ENCODE measurements at regions not wholly inside any gene's neighbourhood (a gene's known extent, or its start where the extent isn't known, plus 50 kb on each side); places are given as distances from the start of the nearest gene placed in this dataset.

DNA sequence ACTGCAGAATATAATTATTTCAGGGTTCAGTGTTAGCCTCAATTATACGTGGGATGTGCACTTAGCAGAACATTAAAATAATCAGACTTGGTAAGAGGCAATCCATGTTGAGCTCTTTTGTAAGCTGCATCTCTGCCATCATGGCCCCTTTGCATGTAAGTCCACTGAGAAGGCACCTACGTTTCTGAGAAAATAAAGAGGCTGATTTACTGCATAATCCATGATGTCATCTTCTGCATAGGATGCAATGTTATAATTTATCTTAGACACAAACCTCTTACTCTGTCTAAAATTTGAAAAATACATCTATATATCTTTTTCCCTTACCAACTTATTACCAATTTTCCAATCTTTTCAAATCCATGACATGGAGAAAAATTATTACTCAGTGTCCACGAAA lies 1294.7 kb downstream of the ZPLD1 start:
- TF ChIP-seq, protein P1, sequence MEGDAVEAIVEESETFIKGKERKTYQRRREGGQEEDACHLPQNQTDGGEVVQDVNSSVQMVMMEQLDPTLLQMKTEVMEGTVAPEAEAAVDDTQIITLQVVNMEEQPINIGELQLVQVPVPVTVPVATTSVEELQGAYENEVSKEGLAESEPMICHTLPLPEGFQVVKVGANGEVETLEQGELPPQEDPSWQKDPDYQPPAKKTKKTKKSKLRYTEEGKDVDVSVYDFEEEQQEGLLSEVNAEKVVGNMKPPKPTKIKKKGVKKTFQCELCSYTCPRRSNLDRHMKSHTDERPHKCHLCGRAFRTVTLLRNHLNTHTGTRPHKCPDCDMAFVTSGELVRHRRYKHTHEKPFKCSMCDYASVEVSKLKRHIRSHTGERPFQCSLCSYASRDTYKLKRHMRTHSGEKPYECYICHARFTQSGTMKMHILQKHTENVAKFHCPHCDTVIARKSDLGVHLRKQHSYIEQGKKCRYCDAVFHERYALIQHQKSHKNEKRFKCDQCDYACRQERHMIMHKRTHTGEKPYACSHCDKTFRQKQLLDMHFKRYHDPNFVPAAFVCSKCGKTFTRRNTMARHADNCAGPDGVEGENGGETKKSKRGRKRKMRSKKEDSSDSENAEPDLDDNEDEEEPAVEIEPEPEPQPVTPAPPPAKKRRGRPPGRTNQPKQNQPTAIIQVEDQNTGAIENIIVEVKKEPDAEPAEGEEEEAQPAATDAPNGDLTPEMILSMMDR (conservative IDR thresholded peaks at IDR 0.05; ENCODE audit: low read depth, low read length): no peak
- DNase-seq (ENCODE audit: low read depth): no peak
- no peak overlapping the region for H3K4me3 ChIP-seq (ENCODE audit: low read depth, low read length)

DNA sequence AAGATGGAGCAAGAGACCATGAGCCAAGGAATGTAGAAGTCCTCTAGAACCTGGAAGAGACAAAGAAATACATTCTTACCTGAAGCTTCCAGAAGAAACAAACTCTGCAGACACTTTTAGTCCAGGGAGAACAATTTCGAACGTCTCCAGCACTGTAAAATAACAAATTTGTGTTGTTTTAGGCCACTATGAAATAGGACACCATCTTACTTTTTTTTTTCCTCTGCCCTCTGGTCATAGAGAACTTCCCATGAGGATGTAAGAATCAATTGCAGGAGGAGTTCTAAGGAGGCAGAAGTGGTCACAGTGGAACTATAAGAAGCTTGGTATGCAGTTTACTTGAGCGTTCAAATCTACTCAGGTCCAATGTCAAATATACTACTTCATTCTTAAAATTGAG lies 1295.9 kb downstream of the ZPLD1 start:
- H3K4me3 ChIP-seq (ENCODE audit: low read depth, low read length): no peak overlapping the region
- DNase-seq (ENCODE audit: low read depth): no peak
- TF ChIP-seq, protein P1 (conservative IDR thresholded peaks at IDR 0.05; ENCODE audit: low read depth, low read length): no peak

DNA sequence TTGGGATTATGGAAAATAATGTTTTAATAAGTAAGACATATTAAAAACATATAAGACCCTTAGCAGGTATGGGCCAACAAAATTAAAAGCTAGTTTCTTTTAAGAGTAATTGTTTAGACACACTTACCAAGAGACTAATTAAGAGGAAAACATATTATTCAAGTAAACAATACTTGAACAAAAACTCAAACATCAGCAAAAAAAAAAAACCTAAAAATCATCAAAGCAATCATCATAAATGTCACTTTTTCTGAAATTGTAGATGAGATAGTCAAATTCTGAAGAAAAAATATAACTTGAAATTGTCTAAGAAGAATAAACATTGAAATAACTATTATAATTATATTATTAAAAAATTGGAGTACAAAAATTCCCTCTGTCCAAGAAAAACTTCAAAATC lies 1318.2 kb downstream of the ZPLD1 start:
- H3K4me3 ChIP-seq (ENCODE audit: low read depth, low read length): no peak overlapping the region
- TF ChIP-seq, protein P1 (conservative IDR thresholded peaks at IDR 0.05; ENCODE audit: low read depth, low read length): no peak
- no peak for DNase-seq (ENCODE audit: low read depth)

DNA sequence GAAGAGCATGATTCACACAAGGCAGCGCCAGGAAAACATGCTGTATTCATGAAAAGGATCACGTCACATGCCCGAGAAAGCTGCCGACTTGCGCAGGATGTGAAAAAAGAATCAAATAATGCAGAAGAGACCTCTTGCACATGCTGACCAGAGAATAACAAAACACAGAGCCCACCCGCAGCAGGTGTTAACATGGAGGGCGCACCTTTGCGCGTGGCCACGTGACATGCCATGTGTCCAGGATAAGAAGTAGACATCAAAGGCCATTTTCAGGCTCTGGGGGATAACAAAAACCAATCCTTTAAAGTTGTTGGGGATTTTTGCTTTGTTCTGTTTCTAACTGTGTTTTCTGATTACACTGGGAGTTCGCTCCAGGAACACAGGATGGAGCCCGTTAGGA lies 1332.8 kb downstream of the ZPLD1 start:
- no peak overlapping the region for H3K4me3 ChIP-seq (ENCODE audit: low read depth, low read length)
- TF ChIP-seq, protein P1 (conservative IDR thresholded peaks at IDR 0.05; ENCODE audit: low read depth, low read length): no peak
- DNase-seq (ENCODE audit: low read depth): no peak

DNA sequence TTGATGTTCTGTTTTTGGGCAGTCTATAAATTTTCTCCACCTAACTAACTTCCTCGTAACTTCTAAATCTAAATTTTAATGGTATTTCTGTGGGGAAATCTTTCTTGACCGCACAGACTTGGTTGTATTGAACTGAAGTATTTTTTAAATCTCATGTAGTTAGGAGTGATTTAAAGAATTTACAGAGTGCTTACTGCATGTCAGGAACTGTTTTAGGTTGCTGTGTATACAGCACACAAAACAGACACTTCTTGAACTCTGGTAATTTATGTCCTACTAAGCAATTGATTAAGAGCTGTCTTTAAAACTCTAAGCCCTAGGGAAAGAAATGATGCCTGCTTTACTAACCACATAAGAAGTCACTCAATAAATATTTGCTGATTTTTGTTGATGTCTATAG lies 1350.2 kb downstream of the ZPLD1 start:
- TF ChIP-seq, protein P1 (conservative IDR thresholded peaks at IDR 0.05; ENCODE audit: low read depth, low read length): no peak
- no peak for DNase-seq (ENCODE audit: low read depth)
- H3K4me3 ChIP-seq (ENCODE audit: low read depth, low read length): no peak overlapping the region

DNA sequence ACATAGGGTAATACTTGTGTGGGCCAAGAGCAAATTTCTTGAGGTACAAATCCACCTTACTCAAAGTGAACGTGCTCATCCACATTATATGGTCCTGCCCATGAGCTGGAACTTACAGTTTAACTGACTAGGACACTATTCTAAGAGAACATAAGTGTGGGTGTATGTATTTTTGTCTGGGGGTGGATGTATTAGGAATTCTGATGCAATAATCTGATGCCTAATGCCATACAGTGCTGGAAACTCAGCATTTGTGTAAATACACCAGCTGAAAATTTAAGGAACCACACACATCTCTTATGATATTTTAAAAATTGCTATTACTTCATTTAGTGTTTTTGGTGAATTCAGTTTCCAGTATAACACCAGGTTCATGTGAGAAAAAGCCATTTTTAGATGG lies 1350.7 kb downstream of the ZPLD1 start:
- TF ChIP-seq, protein P1 (conservative IDR thresholded peaks at IDR 0.05; ENCODE audit: low read depth, low read length): no peak
- no peak overlapping the region for H3K4me3 ChIP-seq (ENCODE audit: low read depth, low read length)
- DNase-seq (ENCODE audit: low read depth): no peak

DNA sequence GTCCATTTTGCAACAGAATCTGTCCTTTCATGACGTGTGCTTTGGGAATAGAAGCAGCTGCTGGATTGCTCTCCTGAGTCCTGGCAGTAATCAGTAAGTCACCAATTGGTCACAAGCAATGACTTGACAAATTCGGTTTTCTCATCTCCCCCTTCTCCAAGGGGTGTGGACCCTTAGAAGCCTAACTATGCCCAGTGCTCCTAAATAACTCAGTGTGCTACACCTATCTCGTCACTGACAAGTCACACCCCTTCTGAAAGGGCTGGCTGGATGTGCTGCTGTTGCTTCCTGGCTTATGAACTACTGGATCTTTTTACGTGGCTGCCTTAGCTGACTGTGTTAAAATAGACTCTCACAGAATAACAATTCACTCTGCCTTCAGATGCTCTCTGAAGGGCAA lies 1351.5 kb downstream of the ZPLD1 start:
- TF ChIP-seq, protein P1 (conservative IDR thresholded peaks at IDR 0.05; ENCODE audit: low read depth, low read length): no peak
- no peak for DNase-seq (ENCODE audit: low read depth)
- no peak overlapping the region for H3K4me3 ChIP-seq (ENCODE audit: low read depth, low read length)
